SU-DHL-6 (cell line): ENCODE measurements at regions not wholly inside any gene's neighbourhood (a gene's known extent, or its start where the extent isn't known, plus 50 kb on each side); places are given as distances from the start of the nearest gene placed in this dataset.

ENCODE experiments used
- CTCF ChIP-seq: fragments of 200-600 bp; sonication (generic); IDR thresholded peaks from one replicate; pipeline ENCODE4 v1.5.1; 2017; ENCODE audit warnings: antibody characterized with exemption, mild to moderate bottlenecking, low read length, moderate library complexity; ENCODE audit not compliant: insufficient read depth, poor library complexity, severe bottlenecking
- EZH2phosphoT487 ChIP-seq: fragments of 200-600 bp; sonication (generic), shearing (Covaris generic); conservative IDR thresholded peaks from 2 replicates; pipeline ENCODE4 v1.6.1; 2018; ENCODE audit warnings: mild to moderate bottlenecking, antibody characterized with exemption, low read length, moderate library complexity, mixed read lengths

- TF ChIP-seq CTCF: no peak
- no peak for TF ChIP-seq EZH2phosphoT487
Observed at GRCh38 chr2:234608946-234609345, 112.1 kb upstream of the ARL4C start.
